HG02798 (cell line): ENCODE measurements at regions not wholly inside any gene's neighbourhood (a gene's known extent, or its start where the extent isn't known, plus 50 kb on each side); places are given as distances from the start of the nearest gene placed in this dataset.

ENCODE experiments used
- ATAC-seq: cut with Tn5 transposase; IDR thresholded peaks from one replicate; pipeline ENCODE4 v1.9.1; 2021; ENCODE audit warnings: mild to moderate bottlenecking; ENCODE audit not compliant: unreplicated experiment, poor library complexity

- no peak for ATAC-seq
Observed at GRCh38 chr6:14272737-14273085, 155.1 kb downstream of the CD83 start.

DNA sequence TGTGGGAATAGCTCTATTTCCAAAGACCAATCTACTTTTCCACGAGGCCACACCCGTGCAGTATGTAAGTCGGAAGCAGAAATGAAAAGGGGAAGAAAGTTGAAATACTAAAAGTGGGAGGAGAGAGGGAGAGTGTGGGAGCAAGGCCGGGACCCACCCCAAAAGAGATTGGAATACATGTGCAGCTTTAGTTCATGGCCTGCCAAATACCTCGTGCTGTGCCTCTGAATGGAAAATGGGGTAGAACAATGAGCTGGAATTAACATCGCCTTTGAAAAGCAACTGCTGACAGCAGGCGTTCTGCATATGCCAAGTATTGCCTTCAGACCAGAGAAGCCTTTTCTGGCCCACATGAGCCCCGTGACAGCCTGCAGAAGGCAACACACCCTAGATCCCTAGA is 155.6 kb downstream of the CD83 start:
- no peak for ATAC-seq

DNA sequence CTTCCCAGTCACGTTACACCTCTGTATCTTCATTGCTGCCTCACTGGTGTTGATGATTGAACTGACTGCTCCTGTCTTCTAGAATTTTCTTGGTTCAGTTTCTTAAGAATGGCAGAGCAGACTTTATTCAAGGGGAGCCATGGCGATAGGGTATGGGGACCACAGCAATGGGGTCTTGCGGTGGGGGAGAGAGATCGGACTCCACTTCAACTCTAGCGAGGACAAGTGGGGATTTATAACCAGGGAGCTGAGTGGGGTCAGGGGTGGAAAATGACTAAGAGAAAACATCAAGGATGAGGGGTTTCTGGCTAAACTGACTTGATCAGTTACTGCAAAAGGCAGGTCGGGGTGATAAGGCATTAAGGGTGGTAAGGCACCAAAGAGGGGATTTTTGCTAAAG is 156.4 kb downstream of the CD83 start:
- no peak for ATAC-seq

DNA sequence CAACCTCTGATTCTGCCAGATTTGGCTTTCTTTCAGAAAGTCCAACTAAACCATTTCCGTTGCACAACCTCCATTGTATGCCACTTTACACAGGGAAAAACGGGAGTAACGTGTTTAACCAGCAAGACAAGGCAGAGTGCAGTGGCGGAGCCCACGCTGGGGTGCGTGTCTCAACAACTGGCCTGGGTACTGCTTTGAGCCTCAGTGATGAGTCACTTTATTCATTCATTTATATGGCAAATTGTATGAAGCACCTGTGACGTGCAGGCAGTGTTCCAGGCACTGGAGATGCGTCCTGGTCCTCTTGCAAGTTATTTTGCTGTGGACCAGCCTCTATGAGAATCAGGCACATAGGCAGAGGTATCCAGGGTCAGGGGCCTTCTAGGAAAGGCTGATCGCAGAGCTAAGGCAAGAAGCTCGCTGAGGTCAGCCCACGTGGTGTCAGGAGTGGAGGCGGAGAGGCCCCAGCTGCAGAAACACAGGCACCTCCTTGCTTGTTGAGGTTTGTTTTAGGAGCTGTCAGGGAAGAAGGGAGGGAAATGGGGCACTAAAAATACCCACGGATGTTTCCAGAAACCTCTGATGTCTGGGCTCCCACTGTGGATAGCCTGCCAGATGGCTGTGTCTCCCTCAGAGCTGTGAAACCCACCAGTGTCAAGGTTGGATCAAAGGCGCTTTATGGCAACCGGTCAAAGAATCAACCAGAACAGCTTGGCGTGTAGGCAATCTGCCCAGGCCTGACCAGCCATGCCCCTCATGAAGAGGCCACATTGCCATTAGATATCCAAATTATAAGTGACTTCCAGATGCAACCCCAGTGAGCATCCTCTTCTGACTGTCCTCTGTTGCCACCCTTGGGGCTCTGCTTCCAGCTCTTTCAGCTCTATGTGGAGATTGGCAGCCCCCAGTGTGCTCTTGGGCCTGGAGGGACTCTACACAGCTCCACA is 157.2 kb downstream of the CD83 start:
- ATAC-seq: no peak

DNA sequence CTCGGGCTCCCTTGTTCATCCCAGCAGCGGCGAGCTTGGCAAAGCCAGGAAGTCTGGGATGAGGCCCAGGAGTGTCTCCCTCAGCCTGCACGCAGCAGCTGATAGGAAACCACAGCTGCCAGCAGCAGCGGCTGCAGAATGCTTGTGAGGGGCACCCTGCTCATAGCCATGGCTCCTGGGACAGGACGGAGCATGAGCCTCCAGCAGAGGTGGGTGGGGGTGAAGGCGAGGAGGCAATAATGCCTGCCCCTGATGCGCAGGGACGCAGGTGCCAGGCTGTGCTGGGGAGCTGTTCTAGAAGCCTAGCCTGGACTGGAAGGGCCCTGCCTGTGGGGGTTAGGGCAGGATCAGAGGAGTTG is 157.9 kb downstream of the CD83 start:
- ATAC-seq: no peak

GRCh38 chr6:14276071-14276470 is 158.5 kb downstream of the CD83 start:
- no peak for ATAC-seq

- peak; percentile 63 for ATAC-seq
Observed at GRCh38 chr6:14276667-14277404, 159.3 kb downstream of the CD83 start.

- no peak for ATAC-seq
Observed at GRCh38 chr6:14277405-14277930, 159.9 kb downstream of the CD83 start.

- ATAC-seq: no peak
Observed at GRCh38 chr6:14278006-14278405, 160.4 kb downstream of the CD83 start.

DNA sequence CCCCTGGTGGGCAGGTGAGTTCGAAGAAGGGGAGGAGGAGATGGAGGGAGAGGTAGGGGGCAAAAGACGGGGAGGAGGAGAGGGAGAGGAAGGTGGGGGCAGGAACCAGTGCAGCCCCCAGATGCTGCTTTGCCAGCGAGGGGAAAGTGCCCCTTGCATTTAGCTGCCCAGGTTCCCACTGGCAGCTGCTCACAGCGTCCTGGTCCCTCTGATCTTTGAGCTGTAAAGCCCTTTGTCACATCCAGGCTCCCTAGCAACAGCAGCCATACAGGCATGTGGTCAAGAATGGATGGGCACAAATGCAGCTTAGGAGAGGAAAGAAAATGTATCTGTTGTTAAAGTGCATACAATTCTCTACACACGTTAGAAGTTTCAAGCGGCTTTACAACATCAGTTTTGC is 160.9 kb downstream of the CD83 start:
- no peak for ATAC-seq

DNA sequence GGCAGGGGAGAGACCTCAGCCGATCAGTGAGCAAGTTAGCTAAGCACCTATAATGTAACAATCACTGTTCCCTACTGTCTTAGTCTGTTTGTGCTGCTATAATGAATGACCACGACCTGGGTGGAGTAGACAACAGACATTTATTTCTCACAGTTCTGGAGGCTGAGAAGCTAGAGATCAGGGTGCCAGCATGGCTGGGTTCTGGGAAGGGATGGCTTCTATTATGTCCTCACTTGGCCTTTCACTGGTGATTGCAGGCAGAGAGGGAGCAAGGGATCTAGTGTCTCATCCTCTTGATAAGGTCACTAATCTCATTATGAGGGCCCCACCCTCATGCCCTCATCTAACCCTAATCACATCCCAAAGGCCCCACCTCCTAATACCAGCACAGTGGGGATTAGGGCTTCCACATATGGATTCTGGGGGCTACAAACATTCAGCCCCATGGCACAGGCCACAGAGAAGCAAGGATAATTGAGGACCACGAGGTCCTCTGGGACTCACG is 162.5 kb downstream of the CD83 start:
- no peak for ATAC-seq

- ATAC-seq: no peak
Observed at GRCh38 chr6:14280766-14281293, 163.3 kb downstream of the CD83 start.

DNA sequence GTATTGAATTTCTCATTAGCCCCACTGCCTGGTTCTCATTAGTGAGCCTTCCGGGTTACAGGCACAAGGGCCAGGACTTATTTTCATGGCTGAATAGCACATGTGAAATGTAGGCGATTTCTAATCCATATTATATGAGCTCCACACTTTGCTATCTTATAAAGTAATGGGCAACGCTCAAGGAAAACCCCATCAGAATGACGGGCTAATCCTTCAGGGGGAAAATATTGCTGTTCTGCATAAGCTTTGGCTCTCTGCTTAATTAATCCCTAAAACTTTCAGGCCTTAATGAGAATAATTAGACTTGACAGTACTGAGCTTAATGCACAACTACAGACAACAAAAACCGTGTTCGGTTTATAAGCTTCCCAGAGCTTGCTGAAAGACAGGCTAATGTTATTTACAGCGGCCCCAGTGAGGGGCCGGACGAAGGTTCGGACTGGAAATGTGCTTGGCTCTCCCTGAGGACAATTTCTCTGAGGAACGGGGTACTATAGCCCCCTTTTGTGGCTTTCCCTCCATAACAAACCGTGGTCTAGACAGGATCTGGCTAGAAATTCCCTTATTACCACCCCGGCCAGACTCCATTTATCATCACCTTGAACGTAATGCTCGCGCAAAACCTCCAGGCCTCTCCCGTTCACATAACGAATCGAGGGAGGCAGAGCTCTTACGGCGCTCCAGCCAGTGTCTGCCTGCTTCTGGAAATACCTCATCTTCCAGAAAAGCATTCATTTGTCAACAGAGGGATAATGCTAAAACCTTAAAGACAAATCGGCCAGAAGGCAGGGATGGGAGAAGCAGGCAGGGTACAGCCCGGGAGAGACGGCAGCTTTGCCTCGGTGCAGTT is 164.5 kb downstream of the CD83 start:
- no peak for ATAC-seq

GRCh38 chr6:14282854-14283505 is 165.4 kb downstream of the CD83 start:
- ATAC-seq: no peak

GRCh38 chr6:14283600-14284235 is 166.1 kb downstream of the CD83 start:
- ATAC-seq: no peak

DNA sequence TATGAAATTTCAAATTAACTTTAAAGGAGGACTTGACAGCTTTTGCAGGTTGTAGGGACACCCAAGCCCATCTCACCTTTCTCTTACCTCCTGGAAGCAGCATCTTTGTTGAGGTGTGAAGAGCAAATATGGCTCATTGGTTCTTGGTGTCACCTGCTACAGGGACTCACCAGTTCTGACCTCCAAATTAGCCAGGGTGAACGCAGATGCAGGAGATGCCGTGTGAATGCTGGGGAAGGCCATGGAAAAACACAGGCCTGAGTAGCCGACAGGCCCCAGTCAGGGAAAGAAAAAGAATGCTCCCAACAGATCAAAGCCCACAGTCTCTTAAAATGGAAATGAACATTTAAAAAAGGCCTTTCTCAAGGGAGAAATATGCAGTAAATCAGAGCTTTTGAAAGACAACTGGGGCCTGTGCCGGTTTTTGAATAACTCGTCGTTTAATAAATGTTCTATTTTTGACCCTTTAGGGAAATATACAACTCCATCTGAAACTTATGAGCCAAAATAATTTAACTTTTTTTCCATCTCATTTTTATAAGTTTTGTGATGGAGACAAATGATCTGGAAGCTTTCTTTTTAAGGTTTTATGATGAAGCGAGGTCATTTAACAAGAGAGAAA is 167.5 kb downstream of the CD83 start:
- no peak for ATAC-seq

- ATAC-seq: no peak
Observed at GRCh38 chr6:14286144-14286543, 168.6 kb downstream of the CD83 start.

DNA sequence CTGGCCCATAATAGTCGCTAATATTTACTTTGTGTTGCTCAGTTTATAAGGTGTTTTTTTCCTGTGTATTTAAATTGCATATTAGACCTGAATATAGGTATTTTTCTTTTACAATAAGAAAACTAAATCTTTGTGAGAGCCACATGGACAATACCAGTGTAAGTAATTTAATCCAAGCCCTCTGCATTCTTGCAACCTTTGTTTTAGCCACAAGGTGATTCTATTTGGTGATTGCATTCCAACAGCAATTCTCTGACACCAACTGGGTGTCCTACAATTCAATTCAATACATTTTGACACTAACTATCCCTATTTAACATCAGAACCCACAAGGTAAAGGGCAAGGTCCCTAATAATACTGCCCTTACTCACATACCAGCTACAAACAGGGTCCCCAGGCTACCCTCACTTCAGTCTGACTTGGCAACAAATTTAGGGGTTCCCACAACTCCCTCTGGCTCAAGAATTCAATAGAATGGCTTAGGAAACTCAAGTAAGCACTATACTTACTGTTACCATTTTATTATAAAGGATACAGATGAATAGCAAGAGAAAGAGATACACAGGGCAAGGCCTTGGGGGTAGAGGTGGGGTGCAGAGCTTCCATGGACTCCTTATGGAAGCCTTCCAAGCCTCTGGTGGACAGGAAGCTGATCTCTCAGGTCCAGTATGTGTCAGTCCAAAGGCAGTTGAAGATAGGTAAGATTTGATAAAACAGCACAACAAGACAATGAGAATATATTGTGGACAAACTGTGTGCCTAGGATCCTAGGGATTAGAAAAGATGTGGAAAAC is 169.3 kb downstream of the CD83 start:
- no peak for ATAC-seq
